Small intestine (tissue), 7 donors: ENCODE measurements at regions not wholly inside any gene's neighbourhood (a gene's known extent, or its start where the extent isn't known, plus 50 kb on each side); places are given as distances from the start of the nearest gene placed in this dataset.

Experiments
- DNase-seq, 2 donors: peaks; one replicate each; pipeline versions ENCODE4 v3.0.0 to v3.0.0-alpha.2; 2013
- FAIRE-seq: peaks from 2 replicates; lab custom pipeline; 2012; peaks lifted over from hg19 to GRCh38; lab: Jason Lieb, UNC
- H3K27ac ChIP-seq, 3 donors: one replicate each; pipeline ENCODE4 v1.5.1; 2013; ENCODE audit warnings: low read length in 2 of 3, mild to moderate bottlenecking in 2 of 3, control low read depth in 1 of 3, inconsistent platforms in 1 of 3, low read depth in 1 of 3, moderate library complexity in 1 of 3
- H3K27me3 ChIP-seq, 3 donors: one replicate each; pipeline ENCODE4 v1.6.1; 2013; ENCODE audit warnings: low read length in 3 of 3, inconsistent platforms in 1 of 3; ENCODE audit not compliant: control insufficient read depth in 3 of 3, insufficient read depth in 3 of 3
- H3K36me3 ChIP-seq, 3 donors: one replicate each; pipeline ENCODE4 v1.6.1; 2013; ENCODE audit warnings: low read length in 3 of 3, inconsistent platforms in 1 of 3, low read depth in 1 of 3, mild to moderate bottlenecking in 1 of 3, moderate library complexity in 1 of 3; ENCODE audit not compliant: control insufficient read depth in 3 of 3, insufficient read depth in 2 of 3
- H3K4me1 ChIP-seq, 3 donors: one replicate each; pipeline ENCODE4 v1.6.1; 2013; ENCODE audit warnings: low read length in 2 of 3, inconsistent platforms in 1 of 3, low read depth in 1 of 3, mild to moderate bottlenecking in 1 of 3, moderate library complexity in 1 of 3; ENCODE audit not compliant: control insufficient read depth in 3 of 3, insufficient read depth in 2 of 3
- H3K4me3 ChIP-seq, 3 donors: one replicate each; pipeline ENCODE4 v1.5.1; 2013; ENCODE audit warnings: low read length in 3 of 3, control low read depth in 1 of 3, inconsistent platforms in 1 of 3, low read depth in 1 of 3, mild to moderate bottlenecking in 1 of 3, moderate library complexity in 1 of 3
- H3K9me3 ChIP-seq, 2 donors: one replicate each; pipeline ENCODE4 v1.6.1; 2013; ENCODE audit warnings: low read depth in 1 of 2, low read length in 1 of 2; ENCODE audit not compliant: control insufficient read depth in 2 of 2, insufficient read depth in 1 of 2
- WGBS, 3 donors: extraction: QIAGEN DNeasy Blood & Tissue Kit; methylation state at CpG; one replicate each; pipeline ENCODE4 v1.1.7; 2013; 5-methylcytosine and 5-hydroxymethylcytosine counted together
- donor health status: healthy with polysubstance abuse.
- donor health status: control.
- donor health status: control.
- donor health status: Bipolar disorder and iron deficiency.
- donor health status: healthy.

DNA sequence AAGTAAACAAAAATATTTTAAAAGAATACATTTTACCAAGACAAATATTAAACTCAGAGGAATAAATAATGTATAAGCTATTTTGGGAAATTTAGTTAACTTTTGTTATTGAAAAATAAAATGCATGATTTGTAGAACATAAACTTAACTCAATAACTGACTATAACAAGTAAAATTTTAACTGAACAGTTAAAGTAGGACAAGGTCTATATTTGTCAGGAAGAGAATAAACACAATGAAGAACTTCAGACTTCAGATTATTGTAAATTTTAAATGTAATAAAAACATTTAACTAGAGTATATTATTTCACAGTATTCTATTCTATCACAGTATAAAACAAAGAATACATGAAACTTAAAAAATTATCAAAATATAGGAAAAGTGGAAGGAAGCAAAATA is 948.8 kb upstream of the USP15 start:
- DNase-seq (no peak), FAIRE-seq (peak; percentile 64)
- H3K36me3 ChIP-seq: no peaks in the 10 kb centered on the region
- H3K4me1 ChIP-seq: no peaks in the 10 kb centered on the region
- no peaks in the 10 kb centered on the region for H3K27me3 ChIP-seq
- no peaks in the 10 kb centered on the region for H3K9me3 ChIP-seq
- H3K4me3 ChIP-seq: no peak overlapping the region
- H3K27ac ChIP-seq: no peak overlapping the region

DNA sequence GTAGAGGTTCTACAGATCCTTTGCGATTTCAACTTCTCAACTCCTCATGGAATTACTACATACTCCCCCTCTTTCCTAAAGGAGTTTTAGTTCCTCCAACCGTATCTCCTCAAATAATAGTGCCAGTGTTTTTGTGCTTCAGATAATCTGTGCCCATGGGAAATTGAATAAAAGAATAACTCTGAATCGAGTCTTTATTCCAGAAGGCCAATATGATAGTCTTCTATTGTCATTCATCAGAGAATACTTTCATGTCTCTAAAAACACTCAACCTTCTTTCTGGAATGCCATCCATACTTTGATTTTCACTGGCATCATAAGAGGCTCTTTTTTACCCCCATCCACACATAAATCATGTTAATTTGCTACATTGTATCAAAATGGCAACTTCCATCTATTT is 911.3 kb upstream of the USP15 start:
- Histone ChIP-seq H3K36me3 (no peaks in the 10 kb centered on the region), H3K4me1 (no peaks in the 10 kb centered on the region), H3K27ac (no peak overlapping the region), H3K9me3 (no peaks in the 10 kb centered on the region), H3K4me3 (no peak overlapping the region), H3K27me3 (no peaks in the 10 kb centered on the region)
- FAIRE-seq (no peak), DNase-seq (no peak)
- WGBS, 3 donors: 80 to 82% (median 82%) methylated on average over 3 of the region's 3 CpGs

DNA sequence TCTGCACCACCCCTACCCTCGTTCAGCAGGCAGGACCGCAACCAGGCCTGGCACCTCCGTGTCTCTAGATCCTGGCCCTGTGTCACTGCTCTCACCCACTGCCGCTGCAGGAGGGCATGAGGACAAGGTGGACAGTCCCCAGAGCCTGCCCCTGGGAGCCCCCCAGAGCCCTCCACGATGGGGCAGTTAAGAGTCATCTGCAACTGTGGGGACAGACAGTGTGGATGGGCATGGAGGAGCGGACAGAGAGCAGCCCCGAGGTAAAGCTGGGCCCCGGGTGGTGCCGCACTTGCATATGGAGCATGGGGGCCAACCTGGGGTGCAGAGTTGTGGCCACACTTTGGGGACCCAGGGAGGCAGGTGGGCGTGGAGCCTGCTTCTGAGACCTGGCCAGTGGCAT is 905.1 kb upstream of the USP15 start:
- Histone ChIP-seq H3K27me3 (no peaks in the 10 kb centered on the region), H3K4me3 (no peak overlapping the region), H3K36me3 (no peaks in the 10 kb centered on the region), H3K9me3 (peaks cover 0 to 9% of the 10 kb centered on the region in 2 donors), H3K27ac (no peak overlapping the region), H3K4me1 (no peaks in the 10 kb centered on the region)
- FAIRE-seq (no peak), DNase-seq (no peak)
- WGBS, 3 donors: 81 to 87% (median 84%) methylated on average over 10 of the region's 10 CpGs

DNA sequence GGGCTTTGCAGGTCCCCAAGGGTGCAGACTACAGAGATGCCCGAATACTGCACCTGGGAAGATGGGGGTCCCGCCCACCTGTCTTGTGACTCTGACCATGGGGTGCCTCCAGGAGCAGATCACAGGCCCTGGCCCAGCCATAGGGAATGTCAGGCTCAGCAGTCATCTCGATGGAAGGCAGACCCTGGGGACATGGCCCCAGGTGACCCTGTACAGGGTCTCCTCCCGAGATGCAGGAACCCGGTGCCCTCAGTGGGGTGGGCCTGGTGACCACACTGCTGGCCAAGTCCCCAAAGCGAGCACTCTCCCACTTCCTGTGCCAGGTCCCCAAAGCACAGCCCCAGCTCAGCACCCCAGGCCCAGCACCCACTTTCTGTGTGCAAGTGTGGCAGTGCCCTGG is 903.7 kb upstream of the USP15 start:
- Histone ChIP-seq H3K27ac (no peak overlapping the region), H3K4me1 (no peaks in the 10 kb centered on the region), H3K36me3 (no peaks in the 10 kb centered on the region), H3K27me3 (no peaks in the 10 kb centered on the region), H3K4me3 (no peak overlapping the region), H3K9me3 (peaks cover 0 to 9% of the 10 kb centered on the region in 2 donors)
- DNase-seq (no peak), FAIRE-seq (no peak)
- WGBS, 3 donors: 87 to 90% (median 90%) methylated on average over 6 of the region's 6 CpGs

DNA sequence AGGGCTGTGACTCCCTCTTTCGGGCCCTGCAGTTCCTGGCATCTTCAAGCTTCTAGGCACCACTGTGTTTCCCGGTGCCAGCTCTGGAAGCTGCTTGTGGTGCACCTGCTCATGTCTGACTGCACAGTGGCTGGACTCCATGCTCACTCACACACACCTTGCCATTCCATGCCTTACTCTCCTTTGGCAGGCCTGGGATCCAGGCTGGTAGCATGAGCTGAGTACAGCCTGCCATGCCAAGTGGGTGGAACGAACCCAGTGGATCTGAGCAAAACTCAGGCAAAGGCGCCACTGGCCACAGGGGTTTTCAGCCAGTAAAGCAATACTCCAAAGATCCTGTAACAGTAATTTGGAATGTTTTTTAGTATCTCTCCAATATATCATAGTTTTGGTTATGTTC is 902.7 kb upstream of the USP15 start:
- Histone ChIP-seq H3K4me1 (no peaks in the 10 kb centered on the region), H3K36me3 (no peaks in the 10 kb centered on the region), H3K27me3 (no peaks in the 10 kb centered on the region), H3K27ac (no peak overlapping the region), H3K9me3 (peaks cover 0 to 9% of the 10 kb centered on the region in 2 donors), H3K4me3 (no peak overlapping the region)
- DNase-seq: no peak
- FAIRE-seq: no peak
- 79 to 90% (median 81%) methylated on average over 4 of the region's 4 CpGs for WGBS, 3 donors

DNA sequence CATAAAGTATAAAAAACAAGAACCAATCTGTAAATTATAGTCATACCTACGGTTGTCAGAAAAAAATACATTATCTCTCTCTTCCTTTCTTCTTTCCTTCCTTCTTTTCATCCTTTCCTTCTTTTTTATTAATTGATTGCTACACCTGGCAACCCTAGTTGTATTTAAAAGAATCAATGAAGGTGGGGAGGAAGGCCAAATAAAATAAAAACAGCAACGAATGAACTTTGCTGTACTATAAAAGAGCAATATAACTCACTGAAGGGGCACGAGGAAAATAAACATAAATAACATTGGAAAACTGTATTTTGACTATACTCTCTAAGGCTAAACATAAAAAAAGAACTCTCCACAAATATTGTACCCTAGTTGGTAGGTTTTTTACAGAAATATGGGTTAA is 898.2 kb upstream of the USP15 start:
- no peak for FAIRE-seq
- DNase-seq: no peak
- Histone ChIP-seq H3K9me3 (no peaks in the 10 kb centered on the region), H3K27ac (no peak overlapping the region), H3K4me3 (no peak overlapping the region), H3K36me3 (no peaks in the 10 kb centered on the region), H3K4me1 (no peaks in the 10 kb centered on the region), H3K27me3 (no peaks in the 10 kb centered on the region)
- WGBS, 3 donors: 62 to 81% (median 62%) methylated on average over 3 of the region's 3 CpGs

DNA sequence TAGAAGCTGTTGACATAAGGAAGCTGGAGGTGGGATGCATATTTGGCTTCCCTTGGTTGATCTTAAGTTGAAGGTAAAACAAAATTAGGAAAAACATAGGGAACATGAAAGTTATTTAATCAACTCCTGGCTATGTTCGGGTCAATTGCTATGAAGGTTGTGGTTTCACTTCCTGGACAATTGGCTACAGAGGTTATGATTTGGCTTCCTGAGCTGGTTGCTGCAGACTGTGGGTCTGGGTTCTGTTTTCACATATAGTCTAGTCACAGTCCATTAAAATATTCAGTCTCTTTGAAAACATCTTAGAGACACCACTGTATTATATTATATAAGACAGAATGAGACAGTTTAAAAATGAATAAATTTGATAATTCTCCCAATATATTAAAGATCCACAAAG is 895.2 kb upstream of the USP15 start:
- H3K9me3 ChIP-seq: no peaks in the 10 kb centered on the region
- DNase-seq: no peak

DNA sequence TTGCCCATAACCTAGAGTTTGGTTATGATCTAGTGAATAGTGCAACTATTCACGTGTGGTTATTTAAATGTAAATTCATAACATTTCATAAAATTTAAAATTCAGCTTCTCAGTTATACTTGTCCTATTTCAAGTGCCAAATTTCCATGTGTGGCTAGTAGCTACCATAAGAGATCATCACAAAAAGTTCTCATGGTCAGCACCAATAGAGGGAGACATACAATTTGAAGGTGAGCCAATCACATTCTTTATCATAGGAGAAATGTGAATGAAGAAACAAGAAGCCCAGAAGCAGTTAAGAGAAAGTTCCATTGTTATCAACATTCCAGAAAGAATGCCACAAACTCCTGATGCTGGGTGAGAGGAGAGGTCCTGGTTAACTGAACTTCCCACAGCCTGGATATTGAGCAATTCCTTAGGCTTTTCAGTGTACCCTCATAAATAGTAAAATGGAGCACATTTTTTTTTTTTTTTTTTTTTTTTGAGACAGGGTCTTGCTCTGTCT is 892.9 kb upstream of the USP15 start:
- H3K27ac ChIP-seq: no peak overlapping the region
- no peaks in the 10 kb centered on the region for H3K4me1 ChIP-seq
- DNase-seq (no peak), FAIRE-seq (no peak)
- H3K27me3 ChIP-seq: no peaks in the 10 kb centered on the region
- 59 to 75% (median 59%) methylated on average over 1 of the region's 1 CpG for whole genome bisulfite sequencing, 3 donors
- no peaks in the 10 kb centered on the region for H3K9me3 ChIP-seq
- H3K36me3 ChIP-seq: no peaks in the 10 kb centered on the region
- no peak overlapping the region for H3K4me3 ChIP-seq

More for the DNA sequence above, 895.2 kb upstream of the USP15 start:
- Histone ChIP-seq H3K27ac (no peak overlapping the region), H3K4me1 (no peaks in the 10 kb centered on the region), H3K36me3 (no peaks in the 10 kb centered on the region), H3K4me3 (no peak overlapping the region), H3K27me3 (no peaks in the 10 kb centered on the region)
- WGBS, 3 donors: 57 to 61% (median 61%) methylated on average over 1 of the region's 1 CpG
- no peak for FAIRE-seq

DNA sequence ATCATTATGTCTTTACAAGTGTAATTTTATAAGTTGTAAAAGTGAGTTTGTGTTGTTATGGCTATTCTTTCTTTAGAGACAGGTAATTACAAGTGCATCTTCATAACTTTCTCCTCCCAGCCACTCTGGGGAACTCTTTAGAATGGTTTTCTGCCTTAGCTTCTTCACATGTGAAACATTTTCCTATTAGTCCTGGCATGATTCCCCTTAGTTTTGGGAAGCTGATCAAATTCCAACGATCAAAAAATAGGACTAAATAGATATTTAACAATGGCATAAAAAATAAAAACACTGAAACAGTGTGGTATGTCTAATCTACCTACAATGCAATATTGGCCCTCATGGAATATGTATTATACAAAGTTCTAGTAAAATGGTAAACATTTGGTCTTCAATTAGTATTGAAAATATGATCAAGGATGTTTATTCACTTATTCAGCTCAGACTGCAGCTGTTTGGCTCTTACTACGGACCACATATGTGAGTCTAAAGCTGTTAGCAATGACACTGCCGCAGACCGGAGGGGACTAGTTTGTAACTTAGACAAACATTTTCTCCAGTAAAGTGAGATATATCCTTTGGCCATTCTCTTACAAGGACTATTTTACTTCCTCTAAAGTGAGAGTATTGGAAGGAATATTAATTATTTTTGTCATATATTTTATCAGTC is 890.8 kb upstream of the USP15 start:
- H3K9me3 ChIP-seq: no peaks in the 10 kb centered on the region
- no peak overlapping the region for H3K27ac ChIP-seq
- no peaks in the 10 kb centered on the region for H3K36me3 ChIP-seq
- no peak overlapping the region for H3K4me3 ChIP-seq
- FAIRE-seq: no peak
- WGBS, 3 donors: 65 to 74% (median 70%) methylated on average over 4 of the region's 4 CpGs
- no peaks in the 10 kb centered on the region for H3K4me1 ChIP-seq
- DNase-seq: no peak
- H3K27me3 ChIP-seq: no peaks in the 10 kb centered on the region
